ENCODE measurements at regions not wholly inside any gene's neighbourhood (a gene's known extent, or its start where the extent isn't known, plus 50 kb on each side); places are given as distances from the start of the nearest gene placed in this dataset.

DNA sequence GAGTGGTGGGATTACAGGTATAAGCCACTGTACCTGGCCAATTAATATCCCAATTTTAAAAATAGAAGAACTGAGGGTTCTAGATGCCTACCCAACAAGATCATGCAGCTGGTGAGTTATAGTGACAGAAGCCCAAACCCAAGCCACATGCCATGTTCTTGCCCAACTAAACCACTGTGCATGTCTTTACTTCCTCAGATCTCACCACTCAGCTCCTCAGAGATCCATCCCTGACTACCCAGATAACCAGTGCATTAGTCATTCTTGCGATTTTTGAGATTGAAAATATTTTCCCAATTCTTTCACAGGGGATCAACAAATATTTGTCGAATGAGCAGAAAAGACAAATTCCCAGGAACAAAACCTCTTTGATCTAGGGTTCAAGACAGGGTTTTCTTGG is 303.1 kb downstream of the CBLN1 start:
- DNase-seq (ENCODE audit: insufficient read length) (no peak), FAIRE-seq (no peak)
- TF ChIP-seq POLR2A (IDR thresholded peaks at IDR 0.05; ENCODE audit: low read depth, low read length) (no peak), TAF1 (IDR thresholded peaks at IDR 0.05; ENCODE audit: borderline replicate concordance, low read depth, low read length) (no peak), POLR2AphosphoS5 (IDR thresholded peaks at IDR 0.05; ENCODE audit: low read depth, low read length) (no peak)

DNA sequence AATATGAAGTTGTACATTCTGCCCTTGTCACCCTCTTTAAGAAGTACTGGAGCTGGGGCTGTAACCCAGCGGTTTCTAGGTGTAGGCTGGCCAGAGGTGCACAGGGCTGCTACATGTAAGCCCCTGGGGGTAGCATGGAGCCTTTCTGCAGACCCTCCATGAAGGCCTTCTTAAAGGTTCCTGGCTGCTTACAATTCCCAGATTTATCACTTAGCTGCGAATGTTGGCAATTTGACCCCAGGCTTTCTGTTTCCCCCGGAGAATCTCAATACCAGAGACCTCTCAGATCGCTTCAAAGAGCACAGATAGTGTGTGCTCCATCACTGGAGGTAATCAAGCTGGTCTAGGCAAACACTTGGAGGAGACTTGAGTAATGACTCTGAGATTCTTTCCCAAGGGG is 309.4 kb downstream of the CBLN1 start:
- DNase-seq (ENCODE audit: insufficient read length), result no peak
- no peak for TF ChIP-seq POLR2AphosphoS5 (IDR thresholded peaks at IDR 0.05; ENCODE audit: low read depth, low read length)
- TF ChIP-seq TAF1 (IDR thresholded peaks at IDR 0.05; ENCODE audit: borderline replicate concordance, low read depth, low read length), result no peak
- no peak for TF ChIP-seq POLR2A (IDR thresholded peaks at IDR 0.05; ENCODE audit: low read depth, low read length)
- no peak for FAIRE-seq

GRCh38 chr16:48971571-48972077 is 310.0 kb downstream of the CBLN1 start:
- TF ChIP-seq TAF1 (IDR thresholded peaks at IDR 0.05; ENCODE audit: borderline replicate concordance, low read depth, low read length) (no peak), POLR2A (IDR thresholded peaks at IDR 0.05; ENCODE audit: low read depth, low read length) (no peak), POLR2AphosphoS5 (IDR thresholded peaks at IDR 0.05; ENCODE audit: low read depth, low read length) (no peak)
- no peak for DNase-seq (ENCODE audit: insufficient read length)
- FAIRE-seq, result no peak

- TF ChIP-seq POLR2A (IDR thresholded peaks at IDR 0.05; ENCODE audit: low read depth, low read length) (no peak), POLR2AphosphoS5 (IDR thresholded peaks at IDR 0.05; ENCODE audit: low read depth, low read length) (no peak), TAF1 (IDR thresholded peaks at IDR 0.05; ENCODE audit: borderline replicate concordance, low read depth, low read length) (no peak)
- FAIRE-seq (no peak), DNase-seq (ENCODE audit: insufficient read length) (no peak)
These were observed 311.4 kb downstream of the CBLN1 start for GRCh38 chr16:48970216-48970615.

- DNase-seq (ENCODE audit: insufficient read length), result no peak
- no peak for FAIRE-seq
- TF ChIP-seq POLR2A (IDR thresholded peaks at IDR 0.05; ENCODE audit: low read depth, low read length), result no peak
- TF ChIP-seq POLR2AphosphoS5 (IDR thresholded peaks at IDR 0.05; ENCODE audit: low read depth, low read length), result no peak
- TF ChIP-seq TAF1 (IDR thresholded peaks at IDR 0.05; ENCODE audit: borderline replicate concordance, low read depth, low read length), result no peak
These were observed 312.0 kb downstream of the CBLN1 start for GRCh38 chr16:48969611-48970010.

DNA sequence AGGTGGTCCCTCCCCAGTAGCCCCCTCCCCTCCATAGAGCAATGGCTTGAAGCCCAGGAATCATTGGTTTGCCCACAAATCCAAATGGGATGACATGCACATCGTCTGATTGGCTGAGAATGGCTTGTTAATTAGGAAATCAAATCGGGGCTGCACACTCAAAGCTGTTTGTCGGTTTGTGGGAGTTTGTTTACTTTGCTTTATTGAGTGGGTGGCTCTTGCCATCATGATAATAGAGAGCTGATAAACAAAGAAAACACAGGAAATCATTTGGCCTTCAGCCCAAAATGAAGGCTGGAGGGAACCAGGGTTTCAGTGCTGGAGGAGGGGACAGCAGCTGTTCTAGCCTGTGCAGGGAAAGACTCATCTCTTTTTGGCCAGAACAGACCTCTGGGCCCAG is 316.3 kb downstream of the CBLN1 start:
- no peak for FAIRE-seq
- TF ChIP-seq POLR2AphosphoS5 (IDR thresholded peaks at IDR 0.05; ENCODE audit: low read depth, low read length) (no peak), POLR2A (IDR thresholded peaks at IDR 0.05; ENCODE audit: low read depth, low read length) (no peak), TAF1 (IDR thresholded peaks at IDR 0.05; ENCODE audit: borderline replicate concordance, low read depth, low read length) (no peak)
- no peak for DNase-seq (ENCODE audit: insufficient read length)

GRCh38 chr16:48963901-48964615 is 317.6 kb downstream of the CBLN1 start:
- no peak for DNase-seq (ENCODE audit: insufficient read length)
- TF ChIP-seq TAF1 (IDR thresholded peaks at IDR 0.05; ENCODE audit: borderline replicate concordance, low read depth, low read length), result no peak
- no peak for TF ChIP-seq POLR2AphosphoS5 (IDR thresholded peaks at IDR 0.05; ENCODE audit: low read depth, low read length)
- no peak for TF ChIP-seq POLR2A (IDR thresholded peaks at IDR 0.05; ENCODE audit: low read depth, low read length)
- no peak for FAIRE-seq

GRCh38 chr16:48963306-48963705 is 318.3 kb downstream of the CBLN1 start:
- TF ChIP-seq POLR2AphosphoS5 (IDR thresholded peaks at IDR 0.05; ENCODE audit: low read depth, low read length) (no peak), TAF1 (IDR thresholded peaks at IDR 0.05; ENCODE audit: borderline replicate concordance, low read depth, low read length) (no peak), POLR2A (IDR thresholded peaks at IDR 0.05; ENCODE audit: low read depth, low read length) (no peak)
- no peak for DNase-seq (ENCODE audit: insufficient read length)
- no peak for FAIRE-seq

DNA sequence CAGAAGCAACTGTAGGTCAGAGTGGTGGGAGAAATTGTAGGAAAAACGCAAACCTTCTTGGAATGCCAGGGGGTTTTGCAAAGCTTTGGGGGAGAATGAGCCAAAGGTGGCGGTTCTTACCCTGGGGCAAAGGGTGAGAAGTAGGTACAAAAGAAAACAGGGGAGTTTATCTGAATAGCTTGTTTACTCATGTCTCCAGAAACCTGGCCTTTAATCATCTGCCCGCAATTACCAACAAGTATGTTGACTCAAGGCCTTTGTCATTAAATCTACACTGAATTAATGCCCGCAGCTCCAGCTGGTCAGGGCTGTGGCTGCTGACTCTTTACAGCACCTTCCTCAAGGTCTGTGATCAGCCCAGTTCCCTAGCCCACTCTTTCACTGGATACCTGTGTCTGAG is 320.1 kb downstream of the CBLN1 start:
- no peak for DNase-seq (ENCODE audit: insufficient read length)
- no peak for FAIRE-seq
- TF ChIP-seq TAF1 (IDR thresholded peaks at IDR 0.05; ENCODE audit: borderline replicate concordance, low read depth, low read length), result no peak
- TF ChIP-seq POLR2AphosphoS5 (IDR thresholded peaks at IDR 0.05; ENCODE audit: low read depth, low read length), result no peak
- no peak for TF ChIP-seq POLR2A (IDR thresholded peaks at IDR 0.05; ENCODE audit: low read depth, low read length)

- TF ChIP-seq TAF1 (IDR thresholded peaks at IDR 0.05; ENCODE audit: borderline replicate concordance, low read depth, low read length), result no peak
- TF ChIP-seq POLR2A (IDR thresholded peaks at IDR 0.05; ENCODE audit: low read depth, low read length), result no peak
- no peak for TF ChIP-seq POLR2AphosphoS5 (IDR thresholded peaks at IDR 0.05; ENCODE audit: low read depth, low read length)
These were observed 320.8 kb downstream of the CBLN1 start for GRCh38 chr16:48960830-48961229.

GRCh38 chr16:48959747-48960146 is 321.9 kb downstream of the CBLN1 start:
- DNase-seq (ENCODE audit: insufficient read length) (no peak), FAIRE-seq (no peak)
- no peak for TF ChIP-seq TAF1 (IDR thresholded peaks at IDR 0.05; ENCODE audit: borderline replicate concordance, low read depth, low read length)
- TF ChIP-seq POLR2AphosphoS5 (IDR thresholded peaks at IDR 0.05; ENCODE audit: low read depth, low read length), result no peak
- no peak for TF ChIP-seq POLR2A (IDR thresholded peaks at IDR 0.05; ENCODE audit: low read depth, low read length)

More at GRCh38 chr16:48960830-48961229, 320.8 kb downstream of the CBLN1 start:
- FAIRE-seq (peak; percentile 48), DNase-seq (ENCODE audit: insufficient read length) (no peak)

GRCh38 chr16:48959204-48959603 is 322.4 kb downstream of the CBLN1 start:
- FAIRE-seq (no peak), DNase-seq (ENCODE audit: insufficient read length) (no peak)
- TF ChIP-seq POLR2AphosphoS5 (IDR thresholded peaks at IDR 0.05; ENCODE audit: low read depth, low read length), result no peak
- no peak for TF ChIP-seq POLR2A (IDR thresholded peaks at IDR 0.05; ENCODE audit: low read depth, low read length)
- no peak for TF ChIP-seq TAF1 (IDR thresholded peaks at IDR 0.05; ENCODE audit: borderline replicate concordance, low read depth, low read length)

Measured in GM12892 (cell line).